Mammary epithelial cell (primary cell): ENCODE measurements at regions not wholly inside any gene's neighbourhood (a gene's known extent, or its start where the extent isn't known, plus 50 kb on each side); places are given as distances from the start of the nearest gene placed in this dataset.

Source experiments
- EZH2 ChIP-seq: IDR thresholded peaks from 2 replicates; pipeline ENCODE4 v1.6.1; 2012; ENCODE audit warnings: low read length, inconsistent platforms, borderline replicate concordance
- TF ChIP-seq, protein P1 (sequence below), 2 donors: IDR thresholded peaks in 1 of 2; conservative IDR thresholded peaks in 1 of 2; 2 replicates each; pipeline ENCODE4 v1.5.1; 2011 to 2012; ENCODE audit warnings: inconsistent platforms in 2 of 2, low read length in 2 of 2, mild to moderate bottlenecking in 2 of 2, control low read depth in 1 of 2, low read depth in 1 of 2; ENCODE audit not compliant: insufficient read depth in 1 of 2; ENCODE audit errors: extremely low read depth in 1 of 2

DNA sequence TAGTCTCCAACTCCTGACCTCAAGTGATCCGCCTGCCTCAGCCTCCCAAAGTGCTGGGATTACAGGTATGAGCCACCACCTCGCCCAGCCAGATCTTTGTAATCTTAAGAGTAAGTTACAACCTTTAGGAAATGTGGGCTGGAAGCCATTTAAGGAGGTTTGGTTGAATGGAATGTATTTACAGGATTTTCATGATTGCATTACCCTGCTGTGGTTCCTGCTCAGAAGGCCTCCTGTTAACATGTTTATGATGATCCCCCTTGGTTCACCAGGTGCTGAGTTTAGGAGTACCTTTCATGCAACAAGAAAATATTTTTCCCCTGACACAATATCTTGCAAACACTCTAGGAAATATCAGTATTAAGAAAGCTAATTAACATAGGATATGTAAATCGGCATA, 187.4 kb upstream of the SH3BP4 start:
- TF ChIP-seq, protein P1, sequence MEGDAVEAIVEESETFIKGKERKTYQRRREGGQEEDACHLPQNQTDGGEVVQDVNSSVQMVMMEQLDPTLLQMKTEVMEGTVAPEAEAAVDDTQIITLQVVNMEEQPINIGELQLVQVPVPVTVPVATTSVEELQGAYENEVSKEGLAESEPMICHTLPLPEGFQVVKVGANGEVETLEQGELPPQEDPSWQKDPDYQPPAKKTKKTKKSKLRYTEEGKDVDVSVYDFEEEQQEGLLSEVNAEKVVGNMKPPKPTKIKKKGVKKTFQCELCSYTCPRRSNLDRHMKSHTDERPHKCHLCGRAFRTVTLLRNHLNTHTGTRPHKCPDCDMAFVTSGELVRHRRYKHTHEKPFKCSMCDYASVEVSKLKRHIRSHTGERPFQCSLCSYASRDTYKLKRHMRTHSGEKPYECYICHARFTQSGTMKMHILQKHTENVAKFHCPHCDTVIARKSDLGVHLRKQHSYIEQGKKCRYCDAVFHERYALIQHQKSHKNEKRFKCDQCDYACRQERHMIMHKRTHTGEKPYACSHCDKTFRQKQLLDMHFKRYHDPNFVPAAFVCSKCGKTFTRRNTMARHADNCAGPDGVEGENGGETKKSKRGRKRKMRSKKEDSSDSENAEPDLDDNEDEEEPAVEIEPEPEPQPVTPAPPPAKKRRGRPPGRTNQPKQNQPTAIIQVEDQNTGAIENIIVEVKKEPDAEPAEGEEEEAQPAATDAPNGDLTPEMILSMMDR (conservative IDR thresholded peaks at IDR 0.05 in 1 of 2, IDR thresholded peaks at IDR 0.05 in 1 of 2; ENCODE audit: extremely low read depth in 1 of 2, insufficient read depth in 1 of 2, low read depth in 1 of 2, low read length in 2 of 2) = no peak
- TF ChIP-seq EZH2 = no peak
